K562 (cell line): ENCODE measurements at regions not wholly inside any gene's neighbourhood (a gene's known extent, or its start where the extent isn't known, plus 50 kb on each side); places are given as distances from the start of the nearest gene placed in this dataset.

Source experiments
- ATAC-seq: fragments of 200-7000 bp; cut with Tn5 transposase; 3 replicates; pipeline ENCODE4 v1.9.1; 2020; ENCODE audit warnings: moderate library complexity
- BruUV-seq: library from RNA; stranded (reverse); fragments of 400-500 nt; replicated peaks from 2 replicates; lab custom pipeline; 2021; lab: Mats Ljungman, UMichigan
- CTCF ChIA-PET: fragments of 300-600 bp; formaldehyde crosslinking; extraction: SDS; loops from one replicate; lab custom pipeline; 2021; ENCODE audit warnings: low intra/inter-chr PET ratio; lab: Yijun Ruan, JAX
- POLR2A ChIA-PET: fragments of 300-600, 350-650 bp; sonication (Branson Sonifier 250); formaldehyde crosslinking; extraction: SDS; loops from one replicate; lab custom pipeline; 2021; ENCODE audit warnings: antibody characterized with exemption, inconsistent platforms; lab: Yijun Ruan, JAX
- DNase-seq, 4 experiments: peaks; one replicate each; pipeline versions ENCODE4 v3.0.0 to v3.0.0-alpha.2; 2011 to 2018; ENCODE audit warnings: low spot score in 3 of 4, mixed read lengths in 3 of 4; ENCODE audit errors: extremely low read depth in 1 of 4
- FAIRE-seq: peaks from 2 replicates; lab custom pipeline; 2011; peaks lifted over from hg19 to GRCh38; lab: Jason Lieb, UNC
- H2AFZ ChIP-seq: 2 replicates; pipeline ENCODE4 v1.6.0; 2011; ENCODE audit warnings: low read depth, low read length, control low read depth, inconsistent platforms
- H3K27ac ChIP-seq: fragments of 200-600 bp; 3 replicates; pipeline ENCODE4 v1.8.0; 2011; ENCODE audit warnings: low read depth, mild to moderate bottlenecking, control low read depth, inconsistent platforms, low read length, moderate library complexity, mixed read lengths; ENCODE audit errors: extremely low read depth
- H3K27me3 ChIP-seq, 2 experiments: fragments of 300-600 bp in 1 of 2; 2 replicates in 1 of 2; 3 replicates in 1 of 2; pipeline versions ENCODE4 v1.6.0 to v1.8.0; 2011; ENCODE audit warnings: inconsistent platforms in 2 of 2, low read length in 2 of 2, mild to moderate bottlenecking in 1 of 2, mixed read lengths in 1 of 2, moderate library complexity in 1 of 2; ENCODE audit not compliant: control insufficient read depth in 2 of 2, insufficient read depth in 2 of 2
- H3K36me3 ChIP-seq: fragments of 300-600 bp; 3 replicates; pipeline ENCODE4 v1.8.0; 2011; ENCODE audit warnings: mild to moderate bottlenecking, low read length, inconsistent platforms; ENCODE audit not compliant: control insufficient read depth, insufficient read depth
- H3K4me1 ChIP-seq, 2 experiments: fragments of 200-600 bp in 1 of 2; replicated peaks in 1 of 2; 2 replicates in 1 of 2; 3 replicates in 1 of 2; pipeline versions ENCODE4 v1.5.1 to v1.8.0; 2011; ENCODE audit warnings: inconsistent platforms in 2 of 2, low read length in 2 of 2, mild to moderate bottlenecking in 1 of 2, mixed read lengths in 1 of 2, moderate library complexity in 1 of 2; ENCODE audit not compliant: control insufficient read depth in 2 of 2, insufficient read depth in 2 of 2
- H3K4me2 ChIP-seq: 2 replicates; pipeline ENCODE4 v1.6.1; 2011; ENCODE audit warnings: low read length, control low read depth, inconsistent platforms, mixed read lengths; ENCODE audit not compliant: insufficient read depth
- H3K4me3 ChIP-seq: fragments of 200-600 bp; sonication (generic), shearing (Covaris generic); 2 replicates; pipeline ENCODE4 v1.5.1; 2016; ENCODE audit warnings: control low read depth, inconsistent platforms
- H3K79me2 ChIP-seq: fragments of 200-600 bp; 3 replicates; pipeline ENCODE4 v1.8.0; 2011; ENCODE audit warnings: low read length, inconsistent platforms; ENCODE audit not compliant: control insufficient read depth, insufficient read depth
- H3K9ac ChIP-seq, 2 experiments: 2 replicates each; pipeline versions ENCODE4 v1.6.0 to v1.6.1; 2011; ENCODE audit warnings: low read depth in 2 of 2, low read length in 2 of 2, control low read depth in 1 of 2, inconsistent platforms in 1 of 2, mild to moderate bottlenecking in 1 of 2, mixed read lengths in 1 of 2; ENCODE audit not compliant: insufficient read depth in 1 of 2
- H3K9me1 ChIP-seq: one replicate; pipeline ENCODE4 v1.6.0; 2011; ENCODE audit warnings: inconsistent platforms, mild to moderate bottlenecking, low read length, moderate library complexity; ENCODE audit not compliant: control insufficient read depth, insufficient read depth
- H3K9me3 ChIP-seq: replicated peaks from 2 replicates; pipeline ENCODE4 v1.5.1; 2011; ENCODE audit warnings: low read depth, low read length, inconsistent platforms; ENCODE audit not compliant: control insufficient read depth, insufficient read depth
- H4K20me1 ChIP-seq: replicated peaks from 2 replicates; pipeline ENCODE4 v1.6.1; 2011; ENCODE audit warnings: low read length, inconsistent platforms, mixed read lengths; ENCODE audit not compliant: control insufficient read depth, insufficient read depth
- CHD4 ChIP-seq: fragments of 200-600 bp; sonication (generic); IDR thresholded peaks from 3 replicates; pipeline ENCODE4 v1.6.1; 2012; ENCODE audit warnings: low read depth, mild to moderate bottlenecking, mixed read lengths, low read length, inconsistent platforms; ENCODE audit not compliant: insufficient read depth, insufficient replicate concordance, poor library complexity, severe bottlenecking
- LEF1 ChIP-seq: fragments of 450-650 bp; IDR thresholded peaks from 2 replicates; pipeline ENCODE4 v1.6.1; 2016; ENCODE audit warnings: mild to moderate bottlenecking
- PPARD ChIP-seq: fragments of 250-450 bp; sonication (Bioruptor Pico); IDR thresholded peaks from 2 replicates; pipeline ENCODE4 v1.8.0; 2022; ENCODE audit warnings: inconsistent platforms, mild to moderate bottlenecking, moderate library complexity
- RBM34 ChIP-seq: fragments of 200-400 bp; formaldehyde crosslinking; IDR thresholded peaks from 2 replicates; pipeline ENCODE4 v1.6.1; 2018; ENCODE audit warnings: low read length, borderline replicate concordance; ENCODE audit not compliant: insufficient read depth
- RFX7 ChIP-seq: fragments of 250-450 bp; sonication (Bioruptor Pico); IDR thresholded peaks from 2 replicates; pipeline ENCODE4 v1.5.1; 2021; ENCODE audit warnings: mild to moderate bottlenecking
- SLC30A9 ChIP-seq: fragments of 250-450 bp; sonication (Bioruptor Pico); IDR thresholded peaks from 2 replicates; pipeline ENCODE4 v1.8.0; 2022; ENCODE audit warnings: mild to moderate bottlenecking, moderate library complexity
- ZNF589 ChIP-seq: fragments of 200-800 bp; sonication (Bioruptor generic); IDR thresholded peaks from 2 replicates; pipeline ENCODE4 v1.6.1; 2016; ENCODE audit warnings: low read depth, missing genetic modification characterization, missing compliant biosample characterization
- WGBS: fragments of 100-300 bp; shearing (Covaris generic); methylation state at CpG from one replicate; pipeline ENCODE4 v1.1.6; 2016; ENCODE audit warnings: low coverage, mixed read lengths; ENCODE audit not compliant: insufficient coverage; ENCODE audit errors: missing lambda C conversion rate; 5-methylcytosine and 5-hydroxymethylcytosine counted together
- in situ Hi-C: fragments of 300-500 bp; cut with MboI; formaldehyde crosslinking; loops from 4 replicates; pipeline ENCODE4 v1.15.0; 2018; ENCODE audit warnings: inconsistent platforms, mixed read lengths
- intact Hi-C: fragments of 100-400 bp; cut with micrococcal nuclease; formaldehyde crosslinking; loops from 2 replicates; pipeline ENCODE4 v1.14.2; 2022
- TF ChIP-seq, protein P1 (sequence below): fragments of 200-800 bp; sonication (Bioruptor generic); IDR thresholded peaks from 2 replicates; pipeline ENCODE4 v1.6.1; 2017; ENCODE audit warnings: missing genetic modification characterization, missing compliant biosample characterization
- TF ChIP-seq, protein P2 (sequence below): sonication (generic); formaldehyde crosslinking; IDR thresholded peaks from 2 replicates; pipeline ENCODE4 v1.4.0; 2020; ENCODE audit warnings: mild to moderate bottlenecking, missing genetic modification reagents

DNA sequence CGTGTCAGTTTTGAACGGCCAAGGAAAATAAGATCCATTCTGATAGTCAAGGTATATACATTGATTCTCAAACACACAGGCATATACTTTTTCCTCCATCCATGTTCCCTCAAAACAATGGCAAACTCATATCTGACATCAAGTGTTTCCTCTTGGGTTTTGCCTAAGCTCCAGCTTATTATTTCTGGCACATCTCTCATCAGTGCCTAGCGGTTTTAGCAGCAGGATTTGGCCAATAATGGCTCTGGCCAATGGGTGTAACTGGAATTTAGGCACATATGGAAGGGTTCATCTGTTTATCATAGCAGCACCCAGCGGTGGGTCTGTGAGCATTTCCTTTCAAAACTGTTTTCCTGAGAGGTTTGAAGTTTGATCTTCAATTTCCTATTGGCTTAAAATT, 161.6 kb upstream of the TLL1 start:
- Histone ChIP-seq H4K20me1 (no peaks in the 10 kb centered on the region), H3K4me3 (no peak overlapping the region), H3K9me3 (no peaks in the 10 kb centered on the region), H3K4me1 (no peaks in the 10 kb centered on the region), H3K27ac (no peak overlapping the region), H3K36me3 (no peaks in the 10 kb centered on the region), H3K9me1 (no peaks in the 10 kb centered on the region), H3K27me3 (no peaks in the 10 kb centered on the region), H3K4me2 (no peak overlapping the region), H3K9ac (no peak overlapping the region), H2AFZ (no peak overlapping the region), H3K79me2 (no peaks in the 10 kb centered on the region)
- BruUV-seq = no TSS peak
- DNase-seq (no peak), FAIRE-seq (no peak), ATAC-seq (no peak)
- WGBS = 0% methylated on average over 4 of the region's 4 CpGs
- CTCF ChIA-PET = no interaction called here
- POLR2A ChIA-PET = no interaction called here
- in situ Hi-C loops = no loop called here
- intact Hi-C loops = no loop called here
- TF ChIP-seq LEF1 (no peak), ZNF589 (no peak), SLC30A9 (CRISPR knock-in tag) (no peak), CHD4 (no peak), RFX7 (CRISPR knock-in tag) (no peak), PPARD (CRISPR knock-in tag) (no peak), RBM34 (no peak)
- TF ChIP-seq, protein P1, sequence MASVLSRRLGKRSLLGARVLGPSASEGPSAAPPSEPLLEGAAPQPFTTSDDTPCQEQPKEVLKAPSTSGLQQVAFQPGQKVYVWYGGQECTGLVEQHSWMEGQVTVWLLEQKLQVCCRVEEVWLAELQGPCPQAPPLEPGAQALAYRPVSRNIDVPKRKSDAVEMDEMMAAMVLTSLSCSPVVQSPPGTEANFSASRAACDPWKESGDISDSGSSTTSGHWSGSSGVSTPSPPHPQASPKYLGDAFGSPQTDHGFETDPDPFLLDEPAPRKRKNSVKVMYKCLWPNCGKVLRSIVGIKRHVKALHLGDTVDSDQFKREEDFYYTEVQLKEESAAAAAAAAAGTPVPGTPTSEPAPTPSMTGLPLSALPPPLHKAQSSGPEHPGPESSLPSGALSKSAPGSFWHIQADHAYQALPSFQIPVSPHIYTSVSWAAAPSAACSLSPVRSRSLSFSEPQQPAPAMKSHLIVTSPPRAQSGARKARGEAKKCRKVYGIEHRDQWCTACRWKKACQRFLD = no peak
- TF ChIP-seq, protein P2, sequence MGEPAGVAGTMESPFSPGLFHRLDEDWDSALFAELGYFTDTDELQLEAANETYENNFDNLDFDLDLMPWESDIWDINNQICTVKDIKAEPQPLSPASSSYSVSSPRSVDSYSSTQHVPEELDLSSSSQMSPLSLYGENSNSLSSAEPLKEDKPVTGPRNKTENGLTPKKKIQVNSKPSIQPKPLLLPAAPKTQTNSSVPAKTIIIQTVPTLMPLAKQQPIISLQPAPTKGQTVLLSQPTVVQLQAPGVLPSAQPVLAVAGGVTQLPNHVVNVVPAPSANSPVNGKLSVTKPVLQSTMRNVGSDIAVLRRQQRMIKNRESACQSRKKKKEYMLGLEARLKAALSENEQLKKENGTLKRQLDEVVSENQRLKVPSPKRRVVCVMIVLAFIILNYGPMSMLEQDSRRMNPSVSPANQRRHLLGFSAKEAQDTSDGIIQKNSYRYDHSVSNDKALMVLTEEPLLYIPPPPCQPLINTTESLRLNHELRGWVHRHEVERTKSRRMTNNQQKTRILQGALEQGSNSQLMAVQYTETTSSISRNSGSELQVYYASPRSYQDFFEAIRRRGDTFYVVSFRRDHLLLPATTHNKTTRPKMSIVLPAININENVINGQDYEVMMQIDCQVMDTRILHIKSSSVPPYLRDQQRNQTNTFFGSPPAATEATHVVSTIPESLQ (CRISPR knock-in tag) = no peak
